Esophagus squamous epithelium (tissue), 5 donors: ENCODE measurements at regions not wholly inside any gene's neighbourhood (a gene's known extent, or its start where the extent isn't known, plus 50 kb on each side); places are given as distances from the start of the nearest gene placed in this dataset.

Experiments used
- DNase-seq: peaks from one replicate; lab custom pipeline; 2025; lab: John Stamatoyannopoulos, UW
- H3K27ac ChIP-seq, 4 donors: fragments of 200-600 bp; sonication (generic); one replicate each; pipeline ENCODE4 v1.5.1; 2016 to 2019; ENCODE audit warnings: mild to moderate bottlenecking in 1 of 4
- H3K27me3 ChIP-seq, 4 donors: fragments of 200-600 bp; sonication (generic); 1 replicate in 3 of 4; 2 replicates in 1 of 4; pipeline versions ENCODE4 v1.5.1 to v1.6.0; 2017 to 2021; ENCODE audit warnings: antibody characterized with exemption in 1 of 4
- H3K36me3 ChIP-seq, 3 donors: fragments of 200-600 bp; sonication (generic); one replicate each; pipeline ENCODE4 v1.5.1; 2016 to 2019
- H3K4me1 ChIP-seq, 3 donors: fragments of 200-600 bp; sonication (generic); one replicate each; pipeline ENCODE4 v1.5.1; 2017 to 2019
- H3K4me3 ChIP-seq, 4 donors: fragments of 200-600 bp; sonication (generic); 1 replicate in 3 of 4; 2 replicates in 1 of 4; pipeline ENCODE4 v1.5.1; 2016 to 2019; ENCODE audit warnings: mild to moderate bottlenecking in 2 of 4, moderate library complexity in 1 of 4
- H3K9me3 ChIP-seq, 3 donors: fragments of 200-600 bp; sonication (generic); one replicate each; pipeline ENCODE4 v1.5.1; 2016 to 2019
- POLR2A ChIP-seq, 4 donors: fragments of 450-650 bp; IDR thresholded peaks; one replicate each; pipeline ENCODE4 v1.6.1; 2017; ENCODE audit warnings: antibody characterized with exemption in 4 of 4, mild to moderate bottlenecking in 4 of 4, moderate library complexity in 3 of 4
- WGBS, 2 donors: methylation state at CpG; one replicate each; pipeline ENCODE4 v1.1.5; 2018; 5-methylcytosine and 5-hydroxymethylcytosine counted together
- intact Hi-C: fragments of 100-400 bp; cut with DNase I; formaldehyde crosslinking; loops from one replicate; pipeline ENCODE4 v1.15.0; 2022
- TF ChIP-seq, protein P1 (sequence below), 6 experiments: fragments of 450-650 bp in 4 of 6; fragments of 200-600 bp in 2 of 6; sonication (generic) in 2 of 6; IDR thresholded peaks; one replicate each; pipeline ENCODE4 v1.5.1; 2016 to 2019; ENCODE audit warnings: antibody characterized with exemption in 6 of 6, mild to moderate bottlenecking in 4 of 6, moderate library complexity in 4 of 6
- donor health status: DM: yes; HTN: yes; CAD: no.

DNA sequence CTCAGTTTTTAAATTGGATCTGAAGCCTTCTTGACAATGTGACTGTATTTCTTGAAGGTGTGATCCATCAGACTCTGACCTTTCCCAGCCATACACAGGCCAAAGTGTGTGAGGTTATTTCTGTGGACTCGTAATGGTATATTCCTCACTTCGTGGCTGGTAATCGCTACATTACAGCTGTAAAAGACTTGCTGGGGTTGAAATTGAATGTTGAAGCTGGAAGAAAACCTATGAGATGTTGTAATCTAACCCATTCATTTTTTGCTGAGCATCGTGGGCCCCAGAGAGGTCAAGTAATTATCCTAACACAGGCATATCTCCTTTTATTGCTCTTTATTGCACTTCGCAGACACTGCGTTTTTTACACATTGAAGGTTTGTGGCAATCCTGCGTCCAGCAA is 405.6 kb upstream of the ZP4 start:
- intact Hi-C loops, result no loop called here
- TF ChIP-seq, protein P1, sequence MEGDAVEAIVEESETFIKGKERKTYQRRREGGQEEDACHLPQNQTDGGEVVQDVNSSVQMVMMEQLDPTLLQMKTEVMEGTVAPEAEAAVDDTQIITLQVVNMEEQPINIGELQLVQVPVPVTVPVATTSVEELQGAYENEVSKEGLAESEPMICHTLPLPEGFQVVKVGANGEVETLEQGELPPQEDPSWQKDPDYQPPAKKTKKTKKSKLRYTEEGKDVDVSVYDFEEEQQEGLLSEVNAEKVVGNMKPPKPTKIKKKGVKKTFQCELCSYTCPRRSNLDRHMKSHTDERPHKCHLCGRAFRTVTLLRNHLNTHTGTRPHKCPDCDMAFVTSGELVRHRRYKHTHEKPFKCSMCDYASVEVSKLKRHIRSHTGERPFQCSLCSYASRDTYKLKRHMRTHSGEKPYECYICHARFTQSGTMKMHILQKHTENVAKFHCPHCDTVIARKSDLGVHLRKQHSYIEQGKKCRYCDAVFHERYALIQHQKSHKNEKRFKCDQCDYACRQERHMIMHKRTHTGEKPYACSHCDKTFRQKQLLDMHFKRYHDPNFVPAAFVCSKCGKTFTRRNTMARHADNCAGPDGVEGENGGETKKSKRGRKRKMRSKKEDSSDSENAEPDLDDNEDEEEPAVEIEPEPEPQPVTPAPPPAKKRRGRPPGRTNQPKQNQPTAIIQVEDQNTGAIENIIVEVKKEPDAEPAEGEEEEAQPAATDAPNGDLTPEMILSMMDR (IDR thresholded peaks at IDR 0.05), result no peak
- TF ChIP-seq POLR2A (IDR thresholded peaks at IDR 0.05), result no peak

DNA sequence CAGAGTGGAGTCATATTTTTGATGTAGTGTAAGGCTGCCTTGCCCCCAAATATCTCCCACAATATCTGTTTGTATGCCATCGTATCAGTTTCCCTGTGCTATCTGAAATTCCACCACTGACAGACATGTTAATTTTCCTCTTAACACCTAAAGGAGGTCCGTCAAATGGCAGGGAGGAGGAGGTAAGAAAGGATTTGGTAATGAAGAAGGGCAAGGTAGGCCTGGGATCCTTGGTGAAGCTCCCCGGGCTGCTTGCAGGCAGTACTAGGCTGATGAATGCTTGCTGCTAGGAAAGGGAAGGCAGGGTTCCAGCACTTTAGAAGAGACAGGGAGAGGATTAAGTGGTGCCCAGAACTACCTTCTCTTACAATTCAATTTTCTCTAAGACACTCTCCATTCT is 402.4 kb upstream of the ZP4 start:
- no peak overlapping the region for H3K4me3 ChIP-seq
- no peaks in the 10 kb centered on the region for H3K27me3 ChIP-seq
- no peaks in the 10 kb centered on the region for H3K36me3 ChIP-seq
- no peak overlapping the region for H3K27ac ChIP-seq
- no peak for TF ChIP-seq POLR2A (IDR thresholded peaks at IDR 0.05)
- TF ChIP-seq, protein P1 (IDR thresholded peaks at IDR 0.05), result no peak
- no peaks in the 10 kb centered on the region for H3K9me3 ChIP-seq
- H3K4me1 ChIP-seq, result no peaks in the 10 kb centered on the region
- no peak for DNase-seq
- intact Hi-C loops, result no loop called here
- 88 to 89% methylated on average over 3 of the region's 3 CpGs for WGBS, 2 donors

More for the DNA sequence above, 405.6 kb upstream of the ZP4 start:
- no peaks in the 10 kb centered on the region for H3K4me1 ChIP-seq
- 85 to 91% methylated on average over 7 of the region's 7 CpGs for WGBS, 2 donors
- no peaks in the 10 kb centered on the region for H3K27me3 ChIP-seq
- H3K4me3 ChIP-seq, result no peak overlapping the region
- DNase-seq, result no peak
- H3K27ac ChIP-seq, result no peak overlapping the region
- no peaks in the 10 kb centered on the region for H3K9me3 ChIP-seq
- H3K36me3 ChIP-seq, result no peaks in the 10 kb centered on the region

DNA sequence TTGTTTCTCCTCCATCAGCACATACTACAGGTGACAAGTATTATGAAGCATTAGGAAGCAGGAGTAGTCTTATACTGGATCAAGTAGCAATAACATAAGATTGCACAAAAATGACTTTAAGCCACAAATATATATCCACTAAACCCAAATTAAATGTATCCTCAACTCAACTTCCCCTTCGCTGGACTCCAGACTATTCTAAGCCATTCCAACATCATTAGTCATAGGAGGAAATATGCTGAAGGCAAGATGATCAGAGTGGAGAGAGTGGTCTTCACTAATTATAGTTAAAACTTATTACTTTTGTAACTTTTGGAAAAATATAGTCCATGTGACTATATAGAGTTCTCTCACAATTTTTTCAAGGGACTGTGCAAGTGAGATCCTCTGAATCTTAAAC is 390.7 kb upstream of the ZP4 start:
- no peaks in the 10 kb centered on the region for H3K4me1 ChIP-seq
- TF ChIP-seq, protein P1 (IDR thresholded peaks at IDR 0.05), result no peak
- TF ChIP-seq POLR2A (IDR thresholded peaks at IDR 0.05), result no peak
- no peaks in the 10 kb centered on the region for H3K36me3 ChIP-seq
- H3K4me3 ChIP-seq, result no peak overlapping the region
- no peaks in the 10 kb centered on the region for H3K27me3 ChIP-seq
- WGBS, 2 donors, result 63 to 71% methylated on average over 1 of the region's 1 CpG
- peaks cover 0 to 2% (median 0%) of the 10 kb centered on the region in 3 donors for H3K9me3 ChIP-seq
- DNase-seq, result no peak
- intact Hi-C loops, result no loop called here
- no peak overlapping the region for H3K27ac ChIP-seq

DNA sequence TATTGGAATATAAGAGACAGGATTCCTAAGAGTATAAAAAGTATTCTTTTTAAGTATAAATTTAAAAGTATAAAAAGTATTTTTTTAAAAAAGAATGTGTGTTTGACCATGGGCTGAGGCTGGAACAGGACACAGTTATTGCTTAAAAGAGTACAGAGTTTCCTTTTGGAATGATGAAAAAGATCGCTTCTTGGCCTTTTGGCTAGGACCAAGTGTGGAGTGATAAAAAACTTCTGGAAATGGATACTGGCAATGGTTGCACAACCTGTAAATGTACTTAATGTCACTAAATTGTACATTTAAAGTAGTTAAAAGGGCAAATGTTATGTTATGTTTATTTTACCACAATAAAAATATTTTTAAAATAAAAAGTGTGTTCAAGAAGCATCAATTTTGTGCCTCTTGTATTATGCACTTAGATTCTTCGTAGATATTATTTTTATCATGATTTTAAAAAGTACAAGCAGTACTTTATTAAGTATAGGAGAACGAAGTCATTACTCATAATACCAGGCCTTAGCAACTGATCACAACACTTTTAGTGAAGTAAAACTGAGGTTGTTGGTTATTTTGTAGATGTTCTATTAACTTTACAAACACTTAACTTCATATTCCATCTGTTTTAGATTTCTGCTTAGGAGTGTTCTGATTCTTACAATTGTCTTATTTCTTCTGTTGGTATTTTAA is 389.1 kb upstream of the ZP4 start:
- Histone ChIP-seq H3K9me3 (peaks cover 0 to 18% (median 4%) of the 10 kb centered on the region in 3 donors), H3K36me3 (no peaks in the 10 kb centered on the region), H3K4me3 (no peak overlapping the region), H3K27ac (no peak overlapping the region), H3K4me1 (no peaks in the 10 kb centered on the region), H3K27me3 (no peaks in the 10 kb centered on the region)
- no peak for TF ChIP-seq POLR2A (IDR thresholded peaks at IDR 0.05)
- TF ChIP-seq, protein P1 (IDR thresholded peaks at IDR 0.05), result no peak
- no peak for DNase-seq
- 73 to 79% methylated on average over 3 of the region's 3 CpGs for WGBS, 2 donors
- intact Hi-C loops, result no loop called here

DNA sequence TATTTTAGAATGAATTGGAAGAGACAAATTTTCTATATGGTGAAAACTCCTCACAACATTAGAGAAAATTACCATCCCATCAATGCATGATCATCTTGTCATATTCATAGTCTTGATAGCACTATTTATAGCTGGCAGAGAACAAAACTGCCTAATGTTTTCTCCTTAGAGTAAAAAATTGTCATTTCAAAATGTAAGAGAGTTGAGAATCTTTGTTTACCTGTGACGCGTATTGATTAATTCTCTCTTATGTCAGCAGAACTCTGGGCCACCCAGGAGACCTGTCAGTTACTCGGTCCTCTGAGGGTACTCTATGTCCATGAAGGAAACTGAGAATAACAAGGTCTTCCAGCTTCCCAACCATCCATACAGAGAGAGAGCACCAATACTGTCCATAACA is 381.4 kb upstream of the ZP4 start:
- WGBS, 2 donors, result 81 to 83% methylated on average over 3 of the region's 3 CpGs
- H3K27ac ChIP-seq, result no peak overlapping the region
- no peak for TF ChIP-seq POLR2A (IDR thresholded peaks at IDR 0.05)
- TF ChIP-seq, protein P1 (IDR thresholded peaks at IDR 0.05), result no peak
- H3K27me3 ChIP-seq, result no peaks in the 10 kb centered on the region
- no peaks in the 10 kb centered on the region for H3K4me1 ChIP-seq
- no peak for DNase-seq
- no peaks in the 10 kb centered on the region for H3K36me3 ChIP-seq
- peaks cover 0 to 24% (median 7%) of the 10 kb centered on the region in 3 donors for H3K9me3 ChIP-seq
- intact Hi-C loops, result no loop called here
- no peak overlapping the region for H3K4me3 ChIP-seq
